PC-9 (cell line): ENCODE measurements at regions not wholly inside any gene's neighbourhood (a gene's known extent, or its start where the extent isn't known, plus 50 kb on each side); places are given as distances from the start of the nearest gene placed in this dataset.

Source experiments
- BruUV-seq: library from RNA; stranded (reverse); fragments of 400-500 nt; replicated peaks from 2 replicates; lab custom pipeline; 2021; lab: Mats Ljungman, UMichigan
- CTCF ChIA-PET: fragments of 300-600 bp; sonication (Branson Sonifier 250); formaldehyde crosslinking; loops from one replicate; lab custom pipeline; 2022; ENCODE audit warnings: antibody characterized with exemption; lab: Charles Lee
- POLR2A ChIA-PET: fragments of 300-600 bp; sonication (Branson Sonifier 250); formaldehyde crosslinking; loops from one replicate; lab custom pipeline; 2022; ENCODE audit warnings: antibody characterized with exemption; ENCODE audit not compliant: unreplicated experiment; lab: Charles Lee
- DNase-seq, 2 experiments: peaks; one replicate each; pipeline versions ENCODE4 v3.0.0 to v3.0.0-alpha.2; 2015 to 2022; ENCODE audit warnings: mixed read lengths in 1 of 2
- H2AFZ ChIP-seq: fragments of 200-600 bp; sonication (generic); 2 replicates; pipeline ENCODE4 v1.8.1; 2017; ENCODE audit warnings: antibody characterized with exemption
- H3F3A ChIP-seq: fragments of 200-600 bp; sonication (generic); 2 replicates; pipeline ENCODE4 v1.8.1; 2017; ENCODE audit warnings: antibody characterized with exemption, mild to moderate bottlenecking, low read depth; ENCODE audit not compliant: insufficient read depth
- H3K27ac ChIP-seq: fragments of 200-600 bp; sonication (generic); 2 replicates; pipeline ENCODE4 v1.6.1; 2016; ENCODE audit warnings: mixed run types
- H3K27me3 ChIP-seq: fragments of 200-600 bp; sonication (generic); 2 replicates; pipeline ENCODE4 v1.6.1; 2016; ENCODE audit warnings: low read depth, mixed run types; ENCODE audit not compliant: insufficient read depth
- H3K36me3 ChIP-seq: fragments of 200-600 bp; sonication (generic); 2 replicates; pipeline ENCODE4 v1.6.1; 2016; ENCODE audit warnings: low read depth, mixed run types
- H3K4me1 ChIP-seq: fragments of 200-600 bp; sonication (generic); replicated peaks from 2 replicates; pipeline ENCODE4 v1.6.1; 2016; ENCODE audit warnings: mixed run types; ENCODE audit not compliant: insufficient read depth
- H3K4me2 ChIP-seq: fragments of 200-600 bp; sonication (generic); 2 replicates; pipeline ENCODE4 v1.6.1; 2017; ENCODE audit warnings: mixed run types
- H3K4me3 ChIP-seq: fragments of 200-600 bp; sonication (generic); 2 replicates; pipeline ENCODE4 v1.6.1; 2016; ENCODE audit warnings: mixed run types
- H3K79me2 ChIP-seq: fragments of 200-600 bp; sonication (generic); 2 replicates; pipeline ENCODE4 v1.6.1; 2017; ENCODE audit warnings: low read depth, mixed run types
- H3K9me2 ChIP-seq: fragments of 200-600 bp; sonication (generic); 2 replicates; pipeline ENCODE4 v1.8.1; 2017; ENCODE audit warnings: mild to moderate bottlenecking; ENCODE audit not compliant: insufficient read depth
- H3K9me3 ChIP-seq: fragments of 200-600 bp; sonication (generic); 2 replicates; pipeline ENCODE4 v1.8.1; 2016; ENCODE audit warnings: low read depth; ENCODE audit not compliant: insufficient read depth
- H4K20me1 ChIP-seq: fragments of 200-600 bp; sonication (generic); 2 replicates; pipeline ENCODE4 v1.8.1; 2017; ENCODE audit not compliant: insufficient read depth
- EZH2 ChIP-seq: fragments of 200-600 bp; sonication (generic); IDR thresholded peaks from 2 replicates; pipeline ENCODE4 v1.8.0; 2017; ENCODE audit warnings: antibody characterized with exemption, low read depth
- intact Hi-C: fragments of 100-400 bp; cut with micrococcal nuclease; formaldehyde crosslinking; loops from one replicate; pipeline ENCODE4 v1.10.0; 2022; ENCODE audit not compliant: unreplicated experiment
- TF ChIP-seq, protein P1 (sequence below): fragments of 200-600 bp; sonication (generic); conservative IDR thresholded peaks from 2 replicates; pipeline ENCODE4 v1.6.1; 2017; ENCODE audit warnings: mixed run types, antibody characterized with exemption, mild to moderate bottlenecking, moderate library complexity

DNA sequence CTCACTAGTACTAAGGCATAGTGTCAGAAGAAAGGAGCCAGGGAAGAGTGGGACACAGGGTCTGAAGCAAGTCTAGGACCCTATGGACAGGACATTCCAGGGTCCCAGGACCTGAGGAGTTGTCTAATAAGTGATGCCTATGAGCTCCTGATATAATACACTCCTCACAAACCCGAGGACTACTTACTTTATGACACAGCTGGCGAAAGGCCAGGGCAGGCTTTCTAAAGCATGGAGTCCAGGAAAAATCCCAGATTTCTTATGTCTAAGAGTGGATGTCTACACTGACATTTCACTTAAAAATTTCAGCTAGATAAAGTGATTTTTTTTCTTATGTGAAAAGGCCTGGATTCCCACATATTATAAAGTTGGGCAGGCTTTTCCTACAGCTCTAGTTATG is 502.2 kb upstream of the SETBP1 start:
- H3K27me3 ChIP-seq, result no peaks in the 10 kb centered on the region
- no peak overlapping the region for H3K4me2 ChIP-seq
- POLR2A ChIA-PET, result no interaction called here

DNA sequence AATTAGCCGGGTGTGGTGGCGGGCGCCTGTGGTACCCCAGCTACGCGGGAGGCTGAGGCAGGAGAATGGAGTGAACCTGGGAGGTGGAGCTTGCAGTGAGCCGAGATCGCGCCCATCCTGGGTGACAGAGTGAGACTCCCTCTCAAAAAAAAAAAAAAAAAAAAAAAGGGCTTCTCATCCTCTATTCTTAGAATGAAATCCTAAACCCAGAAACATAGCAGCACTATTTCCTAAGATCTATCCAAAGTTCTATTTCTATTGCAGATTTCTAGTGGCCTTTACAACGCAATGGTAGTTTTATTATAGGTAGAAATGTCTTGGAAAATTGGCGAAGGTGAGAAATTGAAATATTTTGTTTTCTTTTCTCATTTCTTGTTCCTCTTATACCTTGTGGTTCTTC is 501.0 kb upstream of the SETBP1 start:
- H3K9me2 ChIP-seq, result no peaks in the 10 kb centered on the region
- H3K79me2 ChIP-seq, result no peaks in the 10 kb centered on the region
- no peak overlapping the region for H3K4me3 ChIP-seq
- intact Hi-C loops, result no loop called here
- no peak overlapping the region for H2AFZ ChIP-seq
- no peaks in the 10 kb centered on the region for H3K9me3 ChIP-seq
- no peaks in the 10 kb centered on the region for H3K4me1 ChIP-seq
- H3K4me2 ChIP-seq, result no peak overlapping the region
- no peak for TF ChIP-seq EZH2
- TF ChIP-seq, protein P1, sequence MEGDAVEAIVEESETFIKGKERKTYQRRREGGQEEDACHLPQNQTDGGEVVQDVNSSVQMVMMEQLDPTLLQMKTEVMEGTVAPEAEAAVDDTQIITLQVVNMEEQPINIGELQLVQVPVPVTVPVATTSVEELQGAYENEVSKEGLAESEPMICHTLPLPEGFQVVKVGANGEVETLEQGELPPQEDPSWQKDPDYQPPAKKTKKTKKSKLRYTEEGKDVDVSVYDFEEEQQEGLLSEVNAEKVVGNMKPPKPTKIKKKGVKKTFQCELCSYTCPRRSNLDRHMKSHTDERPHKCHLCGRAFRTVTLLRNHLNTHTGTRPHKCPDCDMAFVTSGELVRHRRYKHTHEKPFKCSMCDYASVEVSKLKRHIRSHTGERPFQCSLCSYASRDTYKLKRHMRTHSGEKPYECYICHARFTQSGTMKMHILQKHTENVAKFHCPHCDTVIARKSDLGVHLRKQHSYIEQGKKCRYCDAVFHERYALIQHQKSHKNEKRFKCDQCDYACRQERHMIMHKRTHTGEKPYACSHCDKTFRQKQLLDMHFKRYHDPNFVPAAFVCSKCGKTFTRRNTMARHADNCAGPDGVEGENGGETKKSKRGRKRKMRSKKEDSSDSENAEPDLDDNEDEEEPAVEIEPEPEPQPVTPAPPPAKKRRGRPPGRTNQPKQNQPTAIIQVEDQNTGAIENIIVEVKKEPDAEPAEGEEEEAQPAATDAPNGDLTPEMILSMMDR, result no peak
- CTCF ChIA-PET, result no interaction called here
- DNase-seq, result no peak
- no peaks in the 10 kb centered on the region for H4K20me1 ChIP-seq
- BruUV-seq, result no TSS peak
- H3K27me3 ChIP-seq, result no peaks in the 10 kb centered on the region
- POLR2A ChIA-PET, result no interaction called here
- no peaks in the 10 kb centered on the region for H3K36me3 ChIP-seq
- no peaks in the 10 kb centered on the region for H3F3A ChIP-seq
- H3K27ac ChIP-seq, result no peak overlapping the region

More for the DNA sequence above, 502.2 kb upstream of the SETBP1 start:
- DNase-seq, result no peak
- Histone ChIP-seq H3F3A (no peaks in the 10 kb centered on the region), H3K4me3 (no peak overlapping the region), H3K27ac (no peak overlapping the region), H3K9me3 (no peaks in the 10 kb centered on the region), H4K20me1 (no peaks in the 10 kb centered on the region), H3K9me2 (no peaks in the 10 kb centered on the region), H3K79me2 (no peaks in the 10 kb centered on the region), H3K4me1 (no peaks in the 10 kb centered on the region), H2AFZ (no peak overlapping the region), H3K36me3 (no peaks in the 10 kb centered on the region)
- CTCF ChIA-PET, result no interaction called here
- TF ChIP-seq, protein P1, result no peak
- no peak for TF ChIP-seq EZH2
- intact Hi-C loops, result no loop called here
- BruUV-seq, result no TSS peak

DNA sequence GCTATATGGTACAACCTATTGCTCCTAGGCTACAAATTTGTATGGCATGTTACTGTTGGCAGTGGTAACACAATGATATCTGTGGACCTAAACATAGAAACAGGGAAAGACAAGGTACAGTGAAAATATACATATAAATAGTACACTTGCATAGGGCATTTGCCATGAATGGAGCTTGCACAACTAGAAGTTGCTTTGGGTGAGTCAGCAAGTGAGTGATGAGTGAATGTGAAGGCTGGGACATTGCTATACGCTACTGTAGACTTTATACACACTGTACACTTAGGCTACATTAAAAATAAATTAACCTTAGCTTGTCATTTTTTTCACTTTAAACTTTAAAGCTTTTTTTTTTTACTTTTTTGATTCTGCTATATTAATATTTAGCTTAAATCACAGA is 500.0 kb upstream of the SETBP1 start:
- H3K4me1 ChIP-seq, result no peaks in the 10 kb centered on the region
- H3K4me3 ChIP-seq, result no peak overlapping the region
- H3K4me2 ChIP-seq, result no peak overlapping the region
- no peak overlapping the region for H2AFZ ChIP-seq
- no peaks in the 10 kb centered on the region for H3F3A ChIP-seq
- H3K36me3 ChIP-seq, result no peaks in the 10 kb centered on the region
- no peaks in the 10 kb centered on the region for H3K9me2 ChIP-seq
- ChIA-PET POLR2A (no interaction called here), CTCF (no interaction called here)
- no peaks in the 10 kb centered on the region for H3K27me3 ChIP-seq
- intact Hi-C loops, result no loop called here
- TF ChIP-seq, protein P1, result no peak
- no peak for TF ChIP-seq EZH2
- H3K27ac ChIP-seq, result no peak overlapping the region
- H3K9me3 ChIP-seq, result no peaks in the 10 kb centered on the region
- no peak for DNase-seq
- H4K20me1 ChIP-seq, result no peaks in the 10 kb centered on the region
- H3K79me2 ChIP-seq, result no peaks in the 10 kb centered on the region
- BruUV-seq, result no TSS peak
